Transverse colon (tissue), 4 donors: ENCODE measurements at regions not wholly inside any gene's neighbourhood (a gene's known extent, or its start where the extent isn't known, plus 50 kb on each side); places are given as distances from the start of the nearest gene placed in this dataset.

Source experiments
- EP300 ChIP-seq: sonication (generic); formaldehyde crosslinking; IDR thresholded peaks from one replicate; pipeline ENCODE4 v1.6.1; 2017; ENCODE audit warnings: antibody characterized with exemption, low read depth
- POLR2A ChIP-seq: fragments of 450-650 bp; IDR thresholded peaks from one replicate; pipeline ENCODE4 v1.6.1; 2016; ENCODE audit warnings: antibody characterized with exemption, mild to moderate bottlenecking, moderate library complexity
- POLR2AphosphoS5 ChIP-seq, 3 donors: sonication (generic); formaldehyde crosslinking; IDR thresholded peaks; one replicate each; pipeline ENCODE4 v1.6.1; 2016; ENCODE audit warnings: antibody characterized with exemption in 3 of 3
- TF ChIP-seq, protein P1 (sequence below), 5 experiments: fragments of 200-600 bp in 3 of 5; fragments of 450-650 bp in 2 of 5; sonication (generic) in 3 of 5; IDR thresholded peaks; 1 replicate in 2 of 5; 2 replicates in 3 of 5; pipeline ENCODE4 v1.5.1; 2016 to 2017; ENCODE audit warnings: antibody characterized with exemption in 5 of 5, inconsistent platforms in 3 of 5, mild to moderate bottlenecking in 2 of 5, moderate library complexity in 1 of 5

GRCh38 chr10:62981096-62981495 is 152.0 kb upstream of the NRBF2 start:
- TF ChIP-seq POLR2A (no peak), POLR2AphosphoS5 (IDR thresholded peaks at IDR 0.05) (no peak), EP300 (no peak)
- TF ChIP-seq, protein P1, sequence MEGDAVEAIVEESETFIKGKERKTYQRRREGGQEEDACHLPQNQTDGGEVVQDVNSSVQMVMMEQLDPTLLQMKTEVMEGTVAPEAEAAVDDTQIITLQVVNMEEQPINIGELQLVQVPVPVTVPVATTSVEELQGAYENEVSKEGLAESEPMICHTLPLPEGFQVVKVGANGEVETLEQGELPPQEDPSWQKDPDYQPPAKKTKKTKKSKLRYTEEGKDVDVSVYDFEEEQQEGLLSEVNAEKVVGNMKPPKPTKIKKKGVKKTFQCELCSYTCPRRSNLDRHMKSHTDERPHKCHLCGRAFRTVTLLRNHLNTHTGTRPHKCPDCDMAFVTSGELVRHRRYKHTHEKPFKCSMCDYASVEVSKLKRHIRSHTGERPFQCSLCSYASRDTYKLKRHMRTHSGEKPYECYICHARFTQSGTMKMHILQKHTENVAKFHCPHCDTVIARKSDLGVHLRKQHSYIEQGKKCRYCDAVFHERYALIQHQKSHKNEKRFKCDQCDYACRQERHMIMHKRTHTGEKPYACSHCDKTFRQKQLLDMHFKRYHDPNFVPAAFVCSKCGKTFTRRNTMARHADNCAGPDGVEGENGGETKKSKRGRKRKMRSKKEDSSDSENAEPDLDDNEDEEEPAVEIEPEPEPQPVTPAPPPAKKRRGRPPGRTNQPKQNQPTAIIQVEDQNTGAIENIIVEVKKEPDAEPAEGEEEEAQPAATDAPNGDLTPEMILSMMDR (IDR thresholded peaks at IDR 0.05) = no peak
